ENCODE measurements at regions not wholly inside any gene's neighbourhood (a gene's known extent, or its start where the extent isn't known, plus 50 kb on each side); places are given as distances from the start of the nearest gene placed in this dataset.

GRCh38 chr19:28026636-28027035, 1186.3 kb downstream of the UQCRFS1 start:
- H2AK5ac ChIP-seq (ENCODE audit: low read length), result no peak overlapping the region
- no peak overlapping the region for H4K5ac ChIP-seq (ENCODE audit: low read length)
- H2BK120ac ChIP-seq (ENCODE audit: low read depth, low read length), result no peak overlapping the region
- no CpG with 5 or more reads among the region's 3 CpGs for WGBS (ENCODE audit: extremely low coverage, insufficient coverage, low lambda C conversion rate)
- no peak overlapping the region for H3K9ac ChIP-seq (ENCODE audit: low read length)
- H2BK5ac ChIP-seq (ENCODE audit: low read length), result no peak overlapping the region
- DNase-seq, result no peak
- H3K79me2 ChIP-seq (ENCODE audit: control insufficient read depth, insufficient read depth, low read length), result no peaks in the 10 kb centered on the region
- no peaks in the 10 kb centered on the region for H3K79me1 ChIP-seq (ENCODE audit: low read length)
- H3K56ac ChIP-seq (ENCODE audit: low read length), result no peak overlapping the region
- H2BK15ac ChIP-seq (replicated peaks; ENCODE audit: low read depth), result no peak overlapping the region
- H3K27ac ChIP-seq (ENCODE audit: low read depth, low read length), result no peak overlapping the region
- no peaks in the 10 kb centered on the region for H3K36me3 ChIP-seq (ENCODE audit: control insufficient read depth, insufficient read depth, low read length)
- no peak overlapping the region for H3K4me2 ChIP-seq (ENCODE audit: low read length)
- no peak overlapping the region for H3K4me3 ChIP-seq (ENCODE audit: low read length)
- no peak overlapping the region for H3K4ac ChIP-seq (ENCODE audit: low read depth, low read length)
- no peaks in the 10 kb centered on the region for H3K4me1 ChIP-seq (ENCODE audit: control insufficient read depth, low read depth, low read length)
- H4K8ac ChIP-seq (ENCODE audit: low read depth, low read length), result no peak overlapping the region
- H3K27me3 ChIP-seq (ENCODE audit: insufficient read depth, low read length, poor library complexity), result peaks cover 2% of the 10 kb centered on the region
- H3K18ac ChIP-seq (ENCODE audit: low read length), result no peak overlapping the region
- H3K23ac ChIP-seq (ENCODE audit: low read length), result no peak overlapping the region

GRCh38 chr19:28024920-28025319, 1188.0 kb downstream of the UQCRFS1 start:
- no peak overlapping the region for H4K8ac ChIP-seq (ENCODE audit: low read depth, low read length)
- H4K5ac ChIP-seq (ENCODE audit: low read length), result no peak overlapping the region
- H3K27me3 ChIP-seq (ENCODE audit: insufficient read depth, low read length, poor library complexity), result peaks cover 2% of the 10 kb centered on the region
- no peak overlapping the region for H3K4me2 ChIP-seq (ENCODE audit: low read length)
- H3K9ac ChIP-seq (ENCODE audit: low read length), result no peak overlapping the region
- DNase-seq, result no peak
- H3K27ac ChIP-seq (ENCODE audit: low read depth, low read length), result no peak overlapping the region
- H2BK5ac ChIP-seq (ENCODE audit: low read length), result no peak overlapping the region
- H2AK5ac ChIP-seq (ENCODE audit: low read length), result no peak overlapping the region
- no peak overlapping the region for H2BK120ac ChIP-seq (ENCODE audit: low read depth, low read length)
- H3K36me3 ChIP-seq (ENCODE audit: control insufficient read depth, insufficient read depth, low read length), result no peaks in the 10 kb centered on the region
- H3K23ac ChIP-seq (ENCODE audit: low read length), result no peak overlapping the region
- no peak overlapping the region for H3K4ac ChIP-seq (ENCODE audit: low read depth, low read length)
- H3K56ac ChIP-seq (ENCODE audit: low read length), result no peak overlapping the region
- no peak overlapping the region for H3K4me3 ChIP-seq (ENCODE audit: low read length)
- no peak overlapping the region for H2BK15ac ChIP-seq (replicated peaks; ENCODE audit: low read depth)
- no CpG with 5 or more reads among the region's 3 CpGs for WGBS (ENCODE audit: extremely low coverage, insufficient coverage, low lambda C conversion rate)
- H3K79me2 ChIP-seq (ENCODE audit: control insufficient read depth, insufficient read depth, low read length), result no peaks in the 10 kb centered on the region
- no peaks in the 10 kb centered on the region for H3K4me1 ChIP-seq (ENCODE audit: control insufficient read depth, low read depth, low read length)
- H3K79me1 ChIP-seq (ENCODE audit: low read length), result no peaks in the 10 kb centered on the region
- no peak overlapping the region for H3K18ac ChIP-seq (ENCODE audit: low read length)

- no peak overlapping the region for H3K18ac ChIP-seq (ENCODE audit: low read length)
- no peaks in the 10 kb centered on the region for H3K79me2 ChIP-seq (ENCODE audit: control insufficient read depth, insufficient read depth, low read length)
- H2BK120ac ChIP-seq (ENCODE audit: low read depth, low read length), result no peak overlapping the region
- H4K8ac ChIP-seq (ENCODE audit: low read depth, low read length), result no peak overlapping the region
- no CpG with 5 or more reads among the region's 5 CpGs for WGBS (ENCODE audit: extremely low coverage, insufficient coverage, low lambda C conversion rate)
- H3K4me3 ChIP-seq (ENCODE audit: low read length), result no peak overlapping the region
- no peaks in the 10 kb centered on the region for H3K4me1 ChIP-seq (ENCODE audit: control insufficient read depth, low read depth, low read length)
- no peak overlapping the region for H3K56ac ChIP-seq (ENCODE audit: low read length)
- no peaks in the 10 kb centered on the region for H3K36me3 ChIP-seq (ENCODE audit: control insufficient read depth, insufficient read depth, low read length)
- peaks cover 2% of the 10 kb centered on the region for H3K27me3 ChIP-seq (ENCODE audit: insufficient read depth, low read length, poor library complexity)
- no peak for DNase-seq
- H2BK15ac ChIP-seq (replicated peaks; ENCODE audit: low read depth), result no peak overlapping the region
- no peak overlapping the region for H3K27ac ChIP-seq (ENCODE audit: low read depth, low read length)
- no peak overlapping the region for H2BK5ac ChIP-seq (ENCODE audit: low read length)
- no peaks in the 10 kb centered on the region for H3K79me1 ChIP-seq (ENCODE audit: low read length)
- H3K4me2 ChIP-seq (ENCODE audit: low read length), result no peak overlapping the region
- H2AK5ac ChIP-seq (ENCODE audit: low read length), result no peak overlapping the region
- no peak overlapping the region for H3K9ac ChIP-seq (ENCODE audit: low read length)
- H3K23ac ChIP-seq (ENCODE audit: low read length), result no peak overlapping the region
- H3K4ac ChIP-seq (ENCODE audit: low read depth, low read length), result no peak overlapping the region
- H4K5ac ChIP-seq (ENCODE audit: low read length), result no peak overlapping the region
Observed at GRCh38 chr19:28023064-28023463, 1189.9 kb downstream of the UQCRFS1 start.

- peaks cover 2% of the 10 kb centered on the region for H3K27me3 ChIP-seq (ENCODE audit: insufficient read depth, low read length, poor library complexity)
- no peak overlapping the region for H3K18ac ChIP-seq (ENCODE audit: low read length)
- no peak for DNase-seq
- H3K27ac ChIP-seq (ENCODE audit: low read depth, low read length), result no peak overlapping the region
- H3K79me2 ChIP-seq (ENCODE audit: control insufficient read depth, insufficient read depth, low read length), result no peaks in the 10 kb centered on the region
- no peak overlapping the region for H3K56ac ChIP-seq (ENCODE audit: low read length)
- no peak overlapping the region for H3K23ac ChIP-seq (ENCODE audit: low read length)
- no peak overlapping the region for H2BK120ac ChIP-seq (ENCODE audit: low read depth, low read length)
- H2BK15ac ChIP-seq (replicated peaks; ENCODE audit: low read depth), result no peak overlapping the region
- H2AK5ac ChIP-seq (ENCODE audit: low read length), result no peak overlapping the region
- no peak overlapping the region for H3K4me2 ChIP-seq (ENCODE audit: low read length)
- H3K4me3 ChIP-seq (ENCODE audit: low read length), result no peak overlapping the region
- WGBS (ENCODE audit: extremely low coverage, insufficient coverage, low lambda C conversion rate), result no CpG with 5 or more reads among the region's 7 CpGs
- H3K36me3 ChIP-seq (ENCODE audit: control insufficient read depth, insufficient read depth, low read length), result no peaks in the 10 kb centered on the region
- no peak overlapping the region for H2BK5ac ChIP-seq (ENCODE audit: low read length)
- H3K4me1 ChIP-seq (ENCODE audit: control insufficient read depth, low read depth, low read length), result no peaks in the 10 kb centered on the region
- no peak overlapping the region for H3K9ac ChIP-seq (ENCODE audit: low read length)
- H4K8ac ChIP-seq (ENCODE audit: low read depth, low read length), result no peak overlapping the region
- no peaks in the 10 kb centered on the region for H3K79me1 ChIP-seq (ENCODE audit: low read length)
- H4K5ac ChIP-seq (ENCODE audit: low read length), result no peak overlapping the region
- H3K4ac ChIP-seq (ENCODE audit: low read depth, low read length), result no peak overlapping the region
Observed at GRCh38 chr19:28022506-28022905, 1190.4 kb downstream of the UQCRFS1 start.

GRCh38 chr19:28021259-28022185, 1191.4 kb downstream of the UQCRFS1 start:
- no peak overlapping the region for H3K9ac ChIP-seq (ENCODE audit: low read length)
- no peak overlapping the region for H3K4me2 ChIP-seq (ENCODE audit: low read length)
- H2BK15ac ChIP-seq (replicated peaks; ENCODE audit: low read depth), result no peak overlapping the region
- no peak overlapping the region for H4K8ac ChIP-seq (ENCODE audit: low read depth, low read length)
- no peak for DNase-seq
- no peaks in the 10 kb centered on the region for H3K79me2 ChIP-seq (ENCODE audit: control insufficient read depth, insufficient read depth, low read length)
- no peak overlapping the region for H3K18ac ChIP-seq (ENCODE audit: low read length)
- H3K79me1 ChIP-seq (ENCODE audit: low read length), result no peaks in the 10 kb centered on the region
- no peak overlapping the region for H2BK120ac ChIP-seq (ENCODE audit: low read depth, low read length)
- H3K36me3 ChIP-seq (ENCODE audit: control insufficient read depth, insufficient read depth, low read length), result no peaks in the 10 kb centered on the region
- no peaks in the 10 kb centered on the region for H3K4me1 ChIP-seq (ENCODE audit: control insufficient read depth, low read depth, low read length)
- no CpG with 5 or more reads among the region's 8 CpGs for WGBS (ENCODE audit: extremely low coverage, insufficient coverage, low lambda C conversion rate)
- H3K23ac ChIP-seq (ENCODE audit: low read length), result no peak overlapping the region
- H3K4me3 ChIP-seq (ENCODE audit: low read length), result no peak overlapping the region
- H3K27ac ChIP-seq (ENCODE audit: low read depth, low read length), result no peak overlapping the region
- H2AK5ac ChIP-seq (ENCODE audit: low read length), result no peak overlapping the region
- H4K5ac ChIP-seq (ENCODE audit: low read length), result no peak overlapping the region
- H3K56ac ChIP-seq (ENCODE audit: low read length), result no peak overlapping the region
- no peak overlapping the region for H2BK5ac ChIP-seq (ENCODE audit: low read length)
- H3K4ac ChIP-seq (ENCODE audit: low read depth, low read length), result no peak overlapping the region
- no peaks in the 10 kb centered on the region for H3K27me3 ChIP-seq (ENCODE audit: insufficient read depth, low read length, poor library complexity)

All from mesendoderm (in vitro differentiated cells).